ENCODE measurements at regions not wholly inside any gene's neighbourhood (a gene's known extent, or its start where the extent isn't known, plus 50 kb on each side); places are given as distances from the start of the nearest gene placed in this dataset.

- no peak for DNase-seq (ENCODE audit: low read depth, low spot score)
- no peak overlapping the region for H3K9ac ChIP-seq (ENCODE audit: low read length)
- no peaks in the 10 kb centered on the region for H3K36me3 ChIP-seq (ENCODE audit: control insufficient read depth in 1 of 2, insufficient read depth in 2 of 2, low read length in 2 of 2)
- no peaks in the 10 kb centered on the region for H3K27me3 ChIP-seq (ENCODE audit: insufficient read depth, low read length)
- ChIA-PET CTCF (no interaction called here), RAD21 (ENCODE audit: low non-redundant PET in 1 of 2, low total read pairs in 2 of 2, uncharacterized antibody in 2 of 2, unreplicated experiment in 2 of 2) (no interaction called here), POLR2A (no interaction called here)
- H2AFZ ChIP-seq (ENCODE audit: low read depth, low read length, poor library complexity, severe bottlenecking): no peak overlapping the region
- no peaks in the 10 kb centered on the region for H3K4me1 ChIP-seq (ENCODE audit: control insufficient read depth in 1 of 2, insufficient read depth in 2 of 2, low read length in 2 of 2)
- H4K20me1 ChIP-seq (ENCODE audit: insufficient read depth): no peaks in the 10 kb centered on the region
- BruUV-seq (replicated peaks): no TSS peak
- H3K9me3 ChIP-seq (ENCODE audit: control insufficient read depth in 1 of 2, insufficient read depth in 1 of 2, low read depth in 1 of 2, low read length in 2 of 2): no peaks in the 10 kb centered on the region
- no peak for ATAC-seq
- TF ChIP-seq MAX (IDR thresholded peaks at IDR 0.05) (no peak), SRF (IDR thresholded peaks at IDR 0.05; ENCODE audit: low read depth) (no peak), TCF7L2 (IDR thresholded peaks at IDR 0.05; ENCODE audit: borderline replicate concordance, extremely low read depth, insufficient read depth, insufficient read length) (no peak), SIN3A (IDR thresholded peaks at IDR 0.05; ENCODE audit: low read depth) (no peak), REST (IDR thresholded peaks at IDR 0.05; ENCODE audit: low read depth) (no peak), POLR2AphosphoS5 (IDR thresholded peaks at IDR 0.05; ENCODE audit: low read depth, low read length) (no peak), ATF3 (IDR thresholded peaks at IDR 0.05) (no peak), POLR2A (IDR thresholded peaks at IDR 0.05; ENCODE audit: borderline replicate concordance, extremely low read depth, insufficient read depth, insufficient read length) (no peak), CTCF (IDR thresholded peaks at IDR 0.05 in 2 of 3, conservative IDR thresholded peaks at IDR 0.05 in 1 of 3; ENCODE audit: borderline replicate concordance in 1 of 3, insufficient read depth in 1 of 3, low read depth in 2 of 3, low read length in 2 of 3) (no peak), JUND (IDR thresholded peaks at IDR 0.05) (no peak), CEBPB (IDR thresholded peaks at IDR 0.05; ENCODE audit: low read depth) (no peak), CBX3 (IDR thresholded peaks at IDR 0.05; ENCODE audit: low read depth) (no peak), YY1 (IDR thresholded peaks at IDR 0.05; ENCODE audit: extremely low read depth, insufficient replicate concordance, low read depth, low read length) (no peak), EGR1 (IDR thresholded peaks at IDR 0.05; ENCODE audit: low read depth) (no peak), SP1 (IDR thresholded peaks at IDR 0.05; ENCODE audit: low read depth) (no peak)
- no peak overlapping the region for H3K27ac ChIP-seq (ENCODE audit: low read depth, low read length)
- no peak overlapping the region for H3K4me2 ChIP-seq (ENCODE audit: low read length)
- intact Hi-C loops (cut with micrococcal nuclease): no loop called here
- H3K79me2 ChIP-seq (ENCODE audit: insufficient read depth, low read length): no peaks in the 10 kb centered on the region
- no peak overlapping the region for H3K4me3 ChIP-seq (replicated peaks in 1 of 2; ENCODE audit: low read depth in 1 of 2, low read length in 2 of 2)
- no peaks in the 10 kb centered on the region for H3K9me2 ChIP-seq (ENCODE audit: insufficient read depth)
These were observed 492.4 kb downstream of the RFPL4B start for GRCh38 chr6:112839525-112839961.
